OCI-LY7 (cell line): ENCODE measurements at regions not wholly inside any gene's neighbourhood (a gene's known extent, or its start where the extent isn't known, plus 50 kb on each side); places are given as distances from the start of the nearest gene placed in this dataset.

Experiments
- BruUV-seq: library from RNA; stranded (reverse); fragments of 400-500 nt; replicated peaks from 2 replicates; lab custom pipeline; 2021; lab: Mats Ljungman, UMichigan
- CTCF ChIA-PET: fragments of 300-600 bp; sonication (Branson Sonifier 250); formaldehyde crosslinking; loops from one replicate; lab custom pipeline; 2022; ENCODE audit warnings: antibody characterized with exemption; ENCODE audit not compliant: unreplicated experiment; lab: Charles Lee
- POLR2A ChIA-PET: fragments of 300-600 bp; sonication (Branson Sonifier 250); formaldehyde crosslinking; loops from one replicate; lab custom pipeline; 2022; ENCODE audit warnings: antibody characterized with exemption; lab: Charles Lee
- DNase-seq: peaks from one replicate; pipeline ENCODE4 v3.0.0-alpha.2; 2015; ENCODE audit warnings: low spot score
- H2AFZ ChIP-seq: fragments of 200-600 bp; sonication (generic), shearing (Covaris generic); 2 replicates; pipeline ENCODE4 v1.6.1; 2014; ENCODE audit warnings: mild to moderate bottlenecking, antibody characterized with exemption, low read length, moderate library complexity
- H3K27ac ChIP-seq: fragments of 200-600 bp; sonication (generic); 2 replicates; pipeline ENCODE4 v1.5.1; 2014; ENCODE audit warnings: mixed run types, low read depth, mild to moderate bottlenecking, moderate library complexity, low read length, inconsistent platforms; ENCODE audit not compliant: poor library complexity, severe bottlenecking
- H3K36me3 ChIP-seq: fragments of 200-600 bp; sonication (generic); 2 replicates; pipeline ENCODE4 v1.6.1; 2014; ENCODE audit warnings: mild to moderate bottlenecking, antibody characterized with exemption, low read length, moderate library complexity, mixed read lengths; ENCODE audit not compliant: insufficient read depth
- H3K4me1 ChIP-seq: fragments of 200-600 bp; sonication (generic); 2 replicates; pipeline ENCODE4 v1.5.1; 2014; ENCODE audit warnings: mild to moderate bottlenecking, low read length; ENCODE audit not compliant: insufficient read depth, poor library complexity, severe bottlenecking
- H3K4me2 ChIP-seq: fragments of 200-600 bp; sonication (generic); 2 replicates; pipeline ENCODE4 v1.6.1; 2014; ENCODE audit warnings: mild to moderate bottlenecking, low read length
- H3K4me3 ChIP-seq: fragments of 200-600 bp; sonication (generic); 2 replicates; pipeline ENCODE4 v1.5.1; 2014; ENCODE audit warnings: mild to moderate bottlenecking, low read depth, low read length; ENCODE audit not compliant: poor library complexity, severe bottlenecking
- H3K79me2 ChIP-seq: fragments of 200-600 bp; sonication (generic); 2 replicates; pipeline ENCODE4 v1.6.1; 2016; ENCODE audit warnings: low read depth, mild to moderate bottlenecking, low read length, moderate library complexity, mixed read lengths; ENCODE audit not compliant: insufficient read depth
- H3K9me2 ChIP-seq: fragments of 200-600 bp; sonication (generic); 2 replicates; pipeline ENCODE4 v1.6.1; 2016; ENCODE audit warnings: mild to moderate bottlenecking, low read length, mixed read lengths; ENCODE audit not compliant: insufficient read depth
- H3K9me3 ChIP-seq: fragments of 200-600 bp; sonication (generic); 2 replicates; pipeline ENCODE4 v1.6.1; 2014; ENCODE audit warnings: mild to moderate bottlenecking, mixed run types, low read length, mixed read lengths
- H4K20me1 ChIP-seq: fragments of 200-600 bp; sonication (generic); 2 replicates; pipeline ENCODE4 v1.6.1; 2014; ENCODE audit warnings: mild to moderate bottlenecking, antibody characterized with exemption, low read length, moderate library complexity, mixed read lengths; ENCODE audit not compliant: insufficient read depth
- CTCF ChIP-seq: fragments of 200-600 bp; sonication (generic); conservative IDR thresholded peaks from 2 replicates; pipeline ENCODE4 v1.5.1; 2014; ENCODE audit warnings: mild to moderate bottlenecking, antibody characterized with exemption, low read length, moderate library complexity, mixed read lengths
- EZH2phosphoT487 ChIP-seq: fragments of 200-600 bp; sonication (generic); IDR thresholded peaks from 2 replicates; pipeline ENCODE4 v1.6.1; 2018; ENCODE audit warnings: low read depth, borderline replicate concordance, mild to moderate bottlenecking, mixed run types, antibody characterized with exemption, low read length, moderate library complexity, mixed read lengths
- intact Hi-C: fragments of 100-400 bp; cut with micrococcal nuclease; formaldehyde crosslinking; loops from one replicate; pipeline ENCODE4 v1.10.0; 2022; ENCODE audit not compliant: unreplicated experiment

- Histone ChIP-seq H3K4me2 (no peak overlapping the region), H3K4me1 (no peaks in the 10 kb centered on the region), H3K4me3 (no peak overlapping the region), H3K27ac (no peak overlapping the region), H4K20me1 (no peaks in the 10 kb centered on the region), H3K9me2 (no peaks in the 10 kb centered on the region), H3K9me3 (no peaks in the 10 kb centered on the region), H3K79me2 (no peaks in the 10 kb centered on the region), H3K36me3 (no peaks in the 10 kb centered on the region), H2AFZ (no peak overlapping the region)
- TF ChIP-seq EZH2phosphoT487: no peak
- no peak for TF ChIP-seq CTCF
- no peak for DNase-seq
- ChIA-PET POLR2A (no interaction called here), CTCF (no interaction called here)
- intact Hi-C loops: no loop called here
- BruUV-seq: no TSS peak
Observed at GRCh38 chr11:134728186-134728585, 316.1 kb upstream of the B3GAT1 start.

- no peak for DNase-seq
- ChIA-PET POLR2A (no interaction called here), CTCF (no interaction called here)
- no TSS peak for BruUV-seq
- no peak overlapping the region for H3K27ac ChIP-seq
- no peak overlapping the region for H3K4me3 ChIP-seq
- TF ChIP-seq EZH2phosphoT487 (no peak), CTCF (no peak)
- H3K9me2 ChIP-seq: no peaks in the 10 kb centered on the region
- H3K4me2 ChIP-seq: no peak overlapping the region
- H3K36me3 ChIP-seq: no peaks in the 10 kb centered on the region
- H3K9me3 ChIP-seq: no peaks in the 10 kb centered on the region
- no peaks in the 10 kb centered on the region for H4K20me1 ChIP-seq
- H3K4me1 ChIP-seq: no peaks in the 10 kb centered on the region
- intact Hi-C loops: no loop called here
- no peak overlapping the region for H2AFZ ChIP-seq
- no peaks in the 10 kb centered on the region for H3K79me2 ChIP-seq
Observed at GRCh38 chr11:134727636-134728035, 315.6 kb upstream of the B3GAT1 start.

- TF ChIP-seq CTCF: no peak
- no peak for TF ChIP-seq EZH2phosphoT487
- POLR2A ChIA-PET: no interaction called here
- no TSS peak for BruUV-seq
- CTCF ChIA-PET: no interaction called here
- Histone ChIP-seq H3K9me2 (no peaks in the 10 kb centered on the region), H3K4me1 (no peaks in the 10 kb centered on the region), H3K79me2 (no peaks in the 10 kb centered on the region), H3K27ac (no peak overlapping the region), H3K4me3 (no peak overlapping the region), H3K4me2 (no peak overlapping the region), H4K20me1 (no peaks in the 10 kb centered on the region), H3K9me3 (no peaks in the 10 kb centered on the region), H3K36me3 (no peaks in the 10 kb centered on the region), H2AFZ (no peak overlapping the region)
- DNase-seq: no peak
- intact Hi-C loops: no loop called here
Observed at GRCh38 chr11:134727204-134727603, 315.2 kb upstream of the B3GAT1 start.
